ENCODE measurements at regions not wholly inside any gene's neighbourhood (a gene's known extent, or its start where the extent isn't known, plus 50 kb on each side); places are given as distances from the start of the nearest gene placed in this dataset.

- no peak for DNase-seq (ENCODE audit: low read depth)
- no peak overlapping the region for H3K4me3 ChIP-seq (ENCODE audit: low read depth, low read length)
- TF ChIP-seq CTCF (IDR thresholded peaks at IDR 0.05; ENCODE audit: insufficient read depth, low read depth, low read length, missing control alignments): no peak
These were observed 103.7 kb upstream of the CD96 start for GRCh38 chr3:111438283-111438682.

- TF ChIP-seq CTCF (IDR thresholded peaks at IDR 0.05; ENCODE audit: insufficient read depth, low read depth, low read length, missing control alignments): no peak
- no peak overlapping the region for H3K4me3 ChIP-seq (ENCODE audit: low read depth, low read length)
- DNase-seq (ENCODE audit: low read depth): no peak
These were observed 87.4 kb upstream of the CD96 start for GRCh38 chr3:111454551-111454950.

GRCh38 chr3:111465081-111465670 lies 76.8 kb upstream of the CD96 start:
- DNase-seq (ENCODE audit: low read depth): no peak
- no peak for TF ChIP-seq CTCF (IDR thresholded peaks at IDR 0.05; ENCODE audit: insufficient read depth, low read depth, low read length, missing control alignments)
- H3K4me3 ChIP-seq (ENCODE audit: low read depth, low read length): no peak overlapping the region

- no peak for DNase-seq (ENCODE audit: low read depth)
- H3K4me3 ChIP-seq (ENCODE audit: low read depth, low read length): no peak overlapping the region
- TF ChIP-seq CTCF (IDR thresholded peaks at IDR 0.05; ENCODE audit: insufficient read depth, low read depth, low read length, missing control alignments): no peak
These were observed 72.0 kb upstream of the CD96 start for GRCh38 chr3:111470032-111470431.

- no peak for DNase-seq (ENCODE audit: low read depth)
- TF ChIP-seq CTCF (IDR thresholded peaks at IDR 0.05; ENCODE audit: insufficient read depth, low read depth, low read length, missing control alignments): no peak
- no peak overlapping the region for H3K4me3 ChIP-seq (ENCODE audit: low read depth, low read length)
These were observed 70.2 kb upstream of the CD96 start for GRCh38 chr3:111471831-111472230.

- H3K4me3 ChIP-seq (ENCODE audit: low read depth, low read length): no peak overlapping the region
- TF ChIP-seq CTCF (IDR thresholded peaks at IDR 0.05; ENCODE audit: insufficient read depth, low read depth, low read length, missing control alignments): no peak
- no peak for DNase-seq (ENCODE audit: low read depth)
These were observed 69.4 kb upstream of the CD96 start for GRCh38 chr3:111472556-111472955.

GRCh38 chr3:111473550-111473949 lies 68.4 kb upstream of the CD96 start:
- H3K4me3 ChIP-seq (ENCODE audit: low read depth, low read length): no peak overlapping the region
- TF ChIP-seq CTCF (IDR thresholded peaks at IDR 0.05; ENCODE audit: insufficient read depth, low read depth, low read length, missing control alignments): no peak
- no peak for DNase-seq (ENCODE audit: low read depth)
